OCI-LY7 (cell line): ENCODE measurements at regions not wholly inside any gene's neighbourhood (a gene's known extent, or its start where the extent isn't known, plus 50 kb on each side); places are given as distances from the start of the nearest gene placed in this dataset.

Experiments used
- BruUV-seq: library from RNA; stranded (reverse); fragments of 400-500 nt; replicated peaks from 2 replicates; lab custom pipeline; 2021; lab: Mats Ljungman, UMichigan
- CTCF ChIA-PET: fragments of 300-600 bp; sonication (Branson Sonifier 250); formaldehyde crosslinking; loops from one replicate; lab custom pipeline; 2022; ENCODE audit warnings: antibody characterized with exemption; ENCODE audit not compliant: unreplicated experiment; lab: Charles Lee
- POLR2A ChIA-PET: fragments of 300-600 bp; sonication (Branson Sonifier 250); formaldehyde crosslinking; loops from one replicate; lab custom pipeline; 2022; ENCODE audit warnings: antibody characterized with exemption; lab: Charles Lee
- DNase-seq: peaks from one replicate; pipeline ENCODE4 v3.0.0-alpha.2; 2015; ENCODE audit warnings: low spot score
- H2AFZ ChIP-seq: fragments of 200-600 bp; sonication (generic), shearing (Covaris generic); 2 replicates; pipeline ENCODE4 v1.6.1; 2014; ENCODE audit warnings: mild to moderate bottlenecking, antibody characterized with exemption, low read length, moderate library complexity
- H3K27ac ChIP-seq: fragments of 200-600 bp; sonication (generic); 2 replicates; pipeline ENCODE4 v1.5.1; 2014; ENCODE audit warnings: mixed run types, low read depth, mild to moderate bottlenecking, moderate library complexity, low read length, inconsistent platforms; ENCODE audit not compliant: poor library complexity, severe bottlenecking
- H3K36me3 ChIP-seq: fragments of 200-600 bp; sonication (generic); 2 replicates; pipeline ENCODE4 v1.6.1; 2014; ENCODE audit warnings: mild to moderate bottlenecking, antibody characterized with exemption, low read length, moderate library complexity, mixed read lengths; ENCODE audit not compliant: insufficient read depth
- H3K4me1 ChIP-seq: fragments of 200-600 bp; sonication (generic); 2 replicates; pipeline ENCODE4 v1.5.1; 2014; ENCODE audit warnings: mild to moderate bottlenecking, low read length; ENCODE audit not compliant: insufficient read depth, poor library complexity, severe bottlenecking
- H3K4me2 ChIP-seq: fragments of 200-600 bp; sonication (generic); 2 replicates; pipeline ENCODE4 v1.6.1; 2014; ENCODE audit warnings: mild to moderate bottlenecking, low read length
- H3K4me3 ChIP-seq: fragments of 200-600 bp; sonication (generic); 2 replicates; pipeline ENCODE4 v1.5.1; 2014; ENCODE audit warnings: mild to moderate bottlenecking, low read depth, low read length; ENCODE audit not compliant: poor library complexity, severe bottlenecking
- H3K79me2 ChIP-seq: fragments of 200-600 bp; sonication (generic); 2 replicates; pipeline ENCODE4 v1.6.1; 2016; ENCODE audit warnings: low read depth, mild to moderate bottlenecking, low read length, moderate library complexity, mixed read lengths; ENCODE audit not compliant: insufficient read depth
- H3K9me2 ChIP-seq: fragments of 200-600 bp; sonication (generic); 2 replicates; pipeline ENCODE4 v1.6.1; 2016; ENCODE audit warnings: mild to moderate bottlenecking, low read length, mixed read lengths; ENCODE audit not compliant: insufficient read depth
- H3K9me3 ChIP-seq: fragments of 200-600 bp; sonication (generic); 2 replicates; pipeline ENCODE4 v1.6.1; 2014; ENCODE audit warnings: mild to moderate bottlenecking, mixed run types, low read length, mixed read lengths
- H4K20me1 ChIP-seq: fragments of 200-600 bp; sonication (generic); 2 replicates; pipeline ENCODE4 v1.6.1; 2014; ENCODE audit warnings: mild to moderate bottlenecking, antibody characterized with exemption, low read length, moderate library complexity, mixed read lengths; ENCODE audit not compliant: insufficient read depth
- EZH2phosphoT487 ChIP-seq: fragments of 200-600 bp; sonication (generic); IDR thresholded peaks from 2 replicates; pipeline ENCODE4 v1.6.1; 2018; ENCODE audit warnings: low read depth, borderline replicate concordance, mild to moderate bottlenecking, mixed run types, antibody characterized with exemption, low read length, moderate library complexity, mixed read lengths
- intact Hi-C: fragments of 100-400 bp; cut with micrococcal nuclease; formaldehyde crosslinking; loops from one replicate; pipeline ENCODE4 v1.10.0; 2022; ENCODE audit not compliant: unreplicated experiment
- TF ChIP-seq, protein P1 (sequence below): fragments of 200-600 bp; sonication (generic); conservative IDR thresholded peaks from 2 replicates; pipeline ENCODE4 v1.5.1; 2014; ENCODE audit warnings: mild to moderate bottlenecking, antibody characterized with exemption, low read length, moderate library complexity, mixed read lengths

DNA sequence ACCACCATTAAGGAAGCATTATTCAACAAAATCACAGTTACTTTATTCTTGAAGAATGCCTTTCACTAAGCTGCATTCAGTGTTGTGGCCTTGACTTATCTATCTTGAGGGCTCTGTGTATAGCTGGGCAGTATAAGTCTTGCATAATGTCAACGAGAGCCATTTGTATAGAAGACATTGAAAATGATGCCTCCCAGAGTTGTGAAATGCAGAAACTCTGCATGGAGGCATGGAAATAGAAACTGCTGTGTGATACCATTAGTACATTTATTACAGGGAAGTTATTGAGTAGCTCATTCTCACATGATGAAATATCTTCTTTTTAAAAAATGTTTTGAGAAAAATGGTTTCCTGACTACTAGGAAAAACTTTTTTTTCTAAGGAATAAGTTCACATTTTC, 111.4 kb upstream of the SNX7 start:
- Histone ChIP-seq H3K79me2 (no peaks in the 10 kb centered on the region), H3K9me2 (no peaks in the 10 kb centered on the region), H3K27ac (no peak overlapping the region), H3K36me3 (no peaks in the 10 kb centered on the region), H4K20me1 (no peaks in the 10 kb centered on the region), H2AFZ (no peak overlapping the region), H3K4me1 (no peaks in the 10 kb centered on the region), H3K4me2 (no peak overlapping the region), H3K9me3 (no peaks in the 10 kb centered on the region), H3K4me3 (no peak overlapping the region)
- TF ChIP-seq, protein P1, sequence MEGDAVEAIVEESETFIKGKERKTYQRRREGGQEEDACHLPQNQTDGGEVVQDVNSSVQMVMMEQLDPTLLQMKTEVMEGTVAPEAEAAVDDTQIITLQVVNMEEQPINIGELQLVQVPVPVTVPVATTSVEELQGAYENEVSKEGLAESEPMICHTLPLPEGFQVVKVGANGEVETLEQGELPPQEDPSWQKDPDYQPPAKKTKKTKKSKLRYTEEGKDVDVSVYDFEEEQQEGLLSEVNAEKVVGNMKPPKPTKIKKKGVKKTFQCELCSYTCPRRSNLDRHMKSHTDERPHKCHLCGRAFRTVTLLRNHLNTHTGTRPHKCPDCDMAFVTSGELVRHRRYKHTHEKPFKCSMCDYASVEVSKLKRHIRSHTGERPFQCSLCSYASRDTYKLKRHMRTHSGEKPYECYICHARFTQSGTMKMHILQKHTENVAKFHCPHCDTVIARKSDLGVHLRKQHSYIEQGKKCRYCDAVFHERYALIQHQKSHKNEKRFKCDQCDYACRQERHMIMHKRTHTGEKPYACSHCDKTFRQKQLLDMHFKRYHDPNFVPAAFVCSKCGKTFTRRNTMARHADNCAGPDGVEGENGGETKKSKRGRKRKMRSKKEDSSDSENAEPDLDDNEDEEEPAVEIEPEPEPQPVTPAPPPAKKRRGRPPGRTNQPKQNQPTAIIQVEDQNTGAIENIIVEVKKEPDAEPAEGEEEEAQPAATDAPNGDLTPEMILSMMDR, result no peak
- TF ChIP-seq EZH2phosphoT487, result no peak
- CTCF ChIA-PET, result no interaction called here
- POLR2A ChIA-PET, result interaction anchor here (1.0 kb wide), 1 partner anchor 40 kb away, joined by 3 read pairs; no protein-coding TSS in a partner anchor
- intact Hi-C loops, result no loop called here
- DNase-seq, result no peak
- no TSS peak for BruUV-seq

DNA sequence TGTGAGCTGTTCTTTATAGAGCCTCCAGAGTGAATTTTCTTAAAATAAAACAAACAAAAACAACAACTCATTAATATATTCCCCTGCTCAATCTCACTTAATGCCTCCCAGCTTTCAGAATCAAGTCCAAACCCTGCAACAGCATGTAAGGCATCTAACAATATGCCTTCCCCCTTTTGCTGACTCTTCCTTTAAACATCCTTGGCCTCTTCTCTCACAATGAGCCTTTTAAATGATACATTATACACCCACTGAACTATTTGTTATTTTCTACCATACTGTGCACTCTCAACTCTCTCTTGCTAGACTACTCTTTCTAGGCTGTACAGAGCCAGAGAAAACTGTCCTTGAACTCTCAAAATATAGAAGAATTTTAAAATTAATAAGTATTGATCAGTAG, 115.2 kb upstream of the SNX7 start:
- no TSS peak for BruUV-seq
- CTCF ChIA-PET, result no interaction called here
- no peak overlapping the region for H3K27ac ChIP-seq
- intact Hi-C loops, result no loop called here
- TF ChIP-seq EZH2phosphoT487, result no peak
- TF ChIP-seq, protein P1, result no peak
- no peaks in the 10 kb centered on the region for H4K20me1 ChIP-seq
- POLR2A ChIA-PET, result interaction anchor here (0.5 to 1.4 kb wide), 4 partner anchors 16 to 574 kb away, joined by 3 to 5 read pairs (median 4); no protein-coding TSS in a partner anchor
- H3K9me2 ChIP-seq, result no peaks in the 10 kb centered on the region
- H3K36me3 ChIP-seq, result no peaks in the 10 kb centered on the region
- no peak for DNase-seq
- H3K4me1 ChIP-seq, result no peaks in the 10 kb centered on the region
- H3K4me2 ChIP-seq, result no peak overlapping the region
- no peak overlapping the region for H2AFZ ChIP-seq
- H3K9me3 ChIP-seq, result 0 out of 2 replicates have a peak, but pooled peaks cover 5% of the 10 kb centered on the region
- H3K79me2 ChIP-seq, result no peaks in the 10 kb centered on the region
- H3K4me3 ChIP-seq, result no peak overlapping the region

DNA sequence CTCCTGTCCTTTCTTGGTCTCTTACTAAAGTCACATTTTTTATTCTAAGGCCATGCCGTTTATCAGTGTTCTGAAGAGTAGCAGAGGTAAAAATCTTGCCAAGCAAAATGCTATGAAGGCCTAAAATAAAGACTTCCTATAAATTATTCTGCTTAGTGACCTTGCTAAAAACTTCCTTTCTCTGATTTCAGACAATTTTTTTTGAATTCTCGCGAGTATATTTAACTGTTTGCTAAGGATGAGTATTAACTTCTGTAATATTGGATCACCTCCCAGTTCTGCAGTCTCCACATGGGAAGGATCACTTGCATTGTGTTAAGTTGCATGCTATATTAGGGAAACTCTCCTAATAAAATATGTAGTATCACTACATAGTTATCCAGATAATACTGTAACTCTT, 123.4 kb upstream of the SNX7 start:
- H2AFZ ChIP-seq, result no peak overlapping the region
- no peaks in the 10 kb centered on the region for H4K20me1 ChIP-seq
- no peak for DNase-seq
- H3K9me2 ChIP-seq, result no peaks in the 10 kb centered on the region
- H3K4me2 ChIP-seq, result no peak overlapping the region
- TF ChIP-seq, protein P1, result no peak
- 0 out of 2 replicates have a peak, but pooled peaks cover 5% of the 10 kb centered on the region for H3K9me3 ChIP-seq
- no peaks in the 10 kb centered on the region for H3K4me1 ChIP-seq
- no TSS peak for BruUV-seq
- H3K36me3 ChIP-seq, result no peaks in the 10 kb centered on the region
- intact Hi-C loops, result no loop called here
- no peaks in the 10 kb centered on the region for H3K79me2 ChIP-seq
- no peak overlapping the region for H3K27ac ChIP-seq
- POLR2A ChIA-PET, result no interaction called here
- H3K4me3 ChIP-seq, result no peak overlapping the region
- CTCF ChIA-PET, result no interaction called here
